DOHH2 (cell line): ENCODE measurements at regions not wholly inside any gene's neighbourhood (a gene's known extent, or its start where the extent isn't known, plus 50 kb on each side); places are given as distances from the start of the nearest gene placed in this dataset.

Experiments used
- H3F3A ChIP-seq: fragments of 200-600 bp; sonication (generic), shearing (Covaris generic); 2 replicates; pipeline ENCODE4 v1.6.0; 2016; ENCODE audit warnings: antibody characterized with exemption, mild to moderate bottlenecking; ENCODE audit not compliant: control insufficient read depth, insufficient read depth
- H3K27ac ChIP-seq: fragments of 200-600 bp; sonication (generic); 2 replicates; pipeline ENCODE4 v1.5.1; 2014; ENCODE audit warnings: low read depth, mild to moderate bottlenecking, low read length, moderate library complexity
- H3K27me3 ChIP-seq: fragments of 200-600 bp; sonication (generic); 2 replicates; pipeline ENCODE4 v1.6.1; 2014; ENCODE audit warnings: mild to moderate bottlenecking, low read length, mixed read lengths; ENCODE audit not compliant: control insufficient read depth
- H3K36me3 ChIP-seq: fragments of 200-600 bp; sonication (generic); 2 replicates; pipeline ENCODE4 v1.6.1; 2014; ENCODE audit warnings: mild to moderate bottlenecking, low read length, moderate library complexity, mixed read lengths; ENCODE audit not compliant: control insufficient read depth
- H3K4me1 ChIP-seq: fragments of 200-600 bp; sonication (generic); 2 replicates; pipeline ENCODE4 v1.6.1; 2014; ENCODE audit warnings: mild to moderate bottlenecking, low read length, mixed read lengths; ENCODE audit not compliant: control insufficient read depth
- H3K4me2 ChIP-seq: fragments of 200-600 bp; sonication (generic); 2 replicates; pipeline ENCODE4 v1.6.0; 2014; ENCODE audit warnings: mild to moderate bottlenecking, low read length, moderate library complexity
- H3K4me3 ChIP-seq: fragments of 200-600 bp; sonication (generic); 2 replicates; pipeline ENCODE4 v1.5.1; 2014; ENCODE audit warnings: mild to moderate bottlenecking, low read length, mixed read lengths
- H3K79me2 ChIP-seq: fragments of 200-600 bp; sonication (generic); 2 replicates; pipeline ENCODE4 v1.6.1; 2014; ENCODE audit warnings: mild to moderate bottlenecking, low read length, mixed read lengths; ENCODE audit not compliant: control insufficient read depth
- H3K9me2 ChIP-seq: fragments of 200-600 bp; sonication (generic); replicated peaks from 2 replicates; pipeline ENCODE4 v1.6.1; 2014; ENCODE audit warnings: mild to moderate bottlenecking, low read length, mixed read lengths; ENCODE audit not compliant: control insufficient read depth
- H3K9me3 ChIP-seq: fragments of 200-600 bp; sonication (generic); 2 replicates; pipeline ENCODE4 v1.6.1; 2014; ENCODE audit warnings: antibody characterized with exemption, low read length, mixed read lengths; ENCODE audit not compliant: control insufficient read depth, insufficient read depth
- H4K20me1 ChIP-seq: fragments of 200-600 bp; sonication (generic); 2 replicates; pipeline ENCODE4 v1.6.0; 2014; ENCODE audit warnings: low read depth, mild to moderate bottlenecking, antibody characterized with exemption, low read length, moderate library complexity; ENCODE audit not compliant: control insufficient read depth, insufficient read depth
- EZH2phosphoT487 ChIP-seq: fragments of 200-600 bp; sonication (generic); IDR thresholded peaks from 2 replicates; pipeline ENCODE4 v1.6.1; 2017; ENCODE audit warnings: borderline replicate concordance, mild to moderate bottlenecking, antibody characterized with exemption, low read length, moderate library complexity, mixed read lengths
- TF ChIP-seq, protein P1 (sequence below): fragments of 200-600 bp; sonication (generic); IDR thresholded peaks from one replicate; pipeline ENCODE4 v1.5.1; 2014; ENCODE audit warnings: antibody characterized with exemption, mild to moderate bottlenecking, low read depth, low read length; ENCODE audit not compliant: poor library complexity, severe bottlenecking

DNA sequence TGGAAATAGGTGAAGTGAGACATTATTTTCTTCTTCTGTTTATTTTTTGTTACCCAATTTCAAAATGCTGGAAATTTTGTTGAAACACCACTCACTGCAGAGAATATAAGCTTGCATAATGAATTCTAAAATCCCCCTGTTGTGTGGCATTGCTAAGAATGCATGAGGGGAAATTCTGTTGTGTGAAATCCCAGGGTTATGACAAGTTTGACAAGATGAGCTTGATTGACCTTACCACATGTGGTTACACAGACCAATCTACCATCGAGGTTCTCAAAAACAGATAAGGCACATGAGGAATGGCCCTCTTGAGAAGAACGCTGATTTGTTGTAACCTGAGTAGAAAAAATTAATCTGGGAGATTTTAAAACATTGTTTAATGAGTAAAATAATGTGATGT is 261.6 kb upstream of the MMADHC start:
- H3K9me2 ChIP-seq: no peaks in the 10 kb centered on the region; the same call in 1 of the 2 replicates
- no peaks in the 10 kb centered on the region for H3K36me3 ChIP-seq
- no peaks in the 10 kb centered on the region for H3K9me3 ChIP-seq
- no peak overlapping the region for H3K4me2 ChIP-seq
- no peaks in the 10 kb centered on the region for H3K79me2 ChIP-seq
- TF ChIP-seq, protein P1, sequence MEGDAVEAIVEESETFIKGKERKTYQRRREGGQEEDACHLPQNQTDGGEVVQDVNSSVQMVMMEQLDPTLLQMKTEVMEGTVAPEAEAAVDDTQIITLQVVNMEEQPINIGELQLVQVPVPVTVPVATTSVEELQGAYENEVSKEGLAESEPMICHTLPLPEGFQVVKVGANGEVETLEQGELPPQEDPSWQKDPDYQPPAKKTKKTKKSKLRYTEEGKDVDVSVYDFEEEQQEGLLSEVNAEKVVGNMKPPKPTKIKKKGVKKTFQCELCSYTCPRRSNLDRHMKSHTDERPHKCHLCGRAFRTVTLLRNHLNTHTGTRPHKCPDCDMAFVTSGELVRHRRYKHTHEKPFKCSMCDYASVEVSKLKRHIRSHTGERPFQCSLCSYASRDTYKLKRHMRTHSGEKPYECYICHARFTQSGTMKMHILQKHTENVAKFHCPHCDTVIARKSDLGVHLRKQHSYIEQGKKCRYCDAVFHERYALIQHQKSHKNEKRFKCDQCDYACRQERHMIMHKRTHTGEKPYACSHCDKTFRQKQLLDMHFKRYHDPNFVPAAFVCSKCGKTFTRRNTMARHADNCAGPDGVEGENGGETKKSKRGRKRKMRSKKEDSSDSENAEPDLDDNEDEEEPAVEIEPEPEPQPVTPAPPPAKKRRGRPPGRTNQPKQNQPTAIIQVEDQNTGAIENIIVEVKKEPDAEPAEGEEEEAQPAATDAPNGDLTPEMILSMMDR: no peak
- no peak for TF ChIP-seq EZH2phosphoT487
- H3K27me3 ChIP-seq: no peaks in the 10 kb centered on the region
- H3K4me3 ChIP-seq: no peak overlapping the region
- H3K27ac ChIP-seq: no peak overlapping the region
- no peaks in the 10 kb centered on the region for H3K4me1 ChIP-seq
- no peaks in the 10 kb centered on the region for H4K20me1 ChIP-seq
- no peaks in the 10 kb centered on the region for H3F3A ChIP-seq

DNA sequence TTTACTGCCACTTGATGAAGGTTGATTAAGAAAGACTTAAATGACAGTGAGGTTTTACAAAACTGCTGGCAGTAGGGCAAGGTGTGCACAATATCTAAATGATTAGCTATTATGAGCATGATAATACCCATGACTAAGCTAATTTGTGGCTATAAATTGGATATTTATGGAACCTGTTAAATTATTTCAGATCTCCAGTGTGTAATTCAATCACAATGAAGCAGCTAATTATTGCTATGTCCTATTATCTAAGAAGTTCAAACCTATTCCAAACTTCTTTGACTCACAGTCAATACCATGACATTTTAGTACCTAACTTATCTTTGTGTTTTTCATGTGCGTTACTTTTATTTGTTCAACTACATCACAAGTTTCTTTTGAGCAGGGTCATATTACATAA is 253.8 kb upstream of the MMADHC start:
- no peak overlapping the region for H3K4me3 ChIP-seq
- no peaks in the 10 kb centered on the region for H3K9me3 ChIP-seq
- no peaks in the 10 kb centered on the region for H4K20me1 ChIP-seq
- no peak overlapping the region for H3K27ac ChIP-seq
- H3K27me3 ChIP-seq: no peaks in the 10 kb centered on the region
- H3K4me1 ChIP-seq: no peaks in the 10 kb centered on the region
- no peak overlapping the region for H3K4me2 ChIP-seq
- no peaks in the 10 kb centered on the region for H3K79me2 ChIP-seq
- H3K9me2 ChIP-seq: no peaks in the 10 kb centered on the region
- H3K36me3 ChIP-seq: no peaks in the 10 kb centered on the region
- TF ChIP-seq, protein P1: no peak
- no peak for TF ChIP-seq EZH2phosphoT487
- no peaks in the 10 kb centered on the region for H3F3A ChIP-seq

DNA sequence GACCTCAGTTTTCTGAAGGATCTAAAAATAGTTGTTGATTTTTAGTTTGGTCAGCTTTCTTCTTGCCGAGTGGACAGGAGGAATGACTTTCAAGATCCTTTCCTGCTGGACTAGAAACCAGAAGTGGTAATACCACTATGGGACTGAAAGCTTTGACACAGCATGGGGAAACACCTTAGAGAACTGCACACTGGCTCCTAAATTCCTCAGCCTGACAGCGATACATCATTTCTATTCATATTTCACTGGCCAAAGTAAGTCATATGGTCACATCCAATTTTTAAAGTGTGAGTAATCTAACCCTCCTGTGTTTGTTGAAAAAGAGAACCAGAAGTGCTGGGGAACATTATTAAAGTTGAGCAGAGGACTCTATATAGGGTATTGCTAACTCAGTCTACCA is 244.7 kb upstream of the MMADHC start:
- H3K27ac ChIP-seq: no peak overlapping the region
- no peaks in the 10 kb centered on the region for H3K27me3 ChIP-seq
- H3K4me1 ChIP-seq: no peaks in the 10 kb centered on the region
- H3K79me2 ChIP-seq: no peaks in the 10 kb centered on the region
- H3F3A ChIP-seq: no peaks in the 10 kb centered on the region
- no peaks in the 10 kb centered on the region for H3K36me3 ChIP-seq
- TF ChIP-seq EZH2phosphoT487: no peak
- TF ChIP-seq, protein P1: no peak
- no peak overlapping the region for H3K4me2 ChIP-seq
- H3K9me3 ChIP-seq: no peaks in the 10 kb centered on the region
- no peaks in the 10 kb centered on the region for H4K20me1 ChIP-seq
- H3K4me3 ChIP-seq: no peak overlapping the region
- no peaks in the 10 kb centered on the region for H3K9me2 ChIP-seq
